Right cardiac atrium (tissue), 5 donors: ENCODE measurements at regions not wholly inside any gene's neighbourhood (a gene's known extent, or its start where the extent isn't known, plus 50 kb on each side); places are given as distances from the start of the nearest gene placed in this dataset.

Experiments
- ATAC-seq, 2 donors: fragments of 200-7000 bp; cut with Tn5 transposase; one replicate each; pipeline versions ENCODE4 v1.8.0 to v1.9.1; 2020; ENCODE audit warnings: moderate library complexity in 2 of 2, mild to moderate bottlenecking in 1 of 2
- DNase-seq, 3 donors: peaks; one replicate each; pipeline ENCODE4 v3.0.0-alpha.2; 2020
- H3K27ac ChIP-seq: one replicate; pipeline ENCODE4 v1.5.1; 2013; ENCODE audit warnings: mild to moderate bottlenecking, low read length, control low read depth, moderate library complexity
- H3K27me3 ChIP-seq: one replicate; pipeline ENCODE4 v1.6.1; 2013; ENCODE audit not compliant: control insufficient read depth, insufficient read depth
- H3K4me1 ChIP-seq: one replicate; pipeline ENCODE4 v1.6.1; 2013; ENCODE audit warnings: low read length; ENCODE audit not compliant: control insufficient read depth, insufficient read depth
- H3K4me3 ChIP-seq: one replicate; pipeline ENCODE4 v1.5.1; 2013; ENCODE audit warnings: low read length, control low read depth
- H3K9me3 ChIP-seq: one replicate; pipeline ENCODE4 v1.6.1; 2013; ENCODE audit warnings: low read length; ENCODE audit not compliant: control insufficient read depth
- WGBS: extraction: QIAGEN DNeasy Blood & Tissue Kit; methylation state at CpG from one replicate; pipeline ENCODE4 v1.1.7; 2013; 5-methylcytosine and 5-hydroxymethylcytosine counted together
- intact Hi-C, 4 donors: fragments of 100-400 bp; cut with DNase I; formaldehyde crosslinking; loops; one replicate each; pipeline versions ENCODE4 v1.11.0 to v1.14.0; 2022 to 2023
- donor health status: healthy with polysubstance abuse.
- donor health status: DM: no; HTN: yes; CAD: no.
- donor health status: DM: no; HTN: no; CAD: no.
- donor health status: DM: no; HTN: yes; CAD: no; lungs with severe emphysema.
- donor health status: DM: yes; HTN: yes; CAD: no.

- ATAC-seq (no peak), DNase-seq (no peak)
- no peaks in the 10 kb centered on the region for H3K27me3 ChIP-seq
- no peaks in the 10 kb centered on the region for H3K4me1 ChIP-seq
- no peak overlapping the region for H3K4me3 ChIP-seq
- WGBS: 85% methylated on average over 10 of the region's 10 CpGs
- intact Hi-C loops: no loop called here
- H3K27ac ChIP-seq: no peak overlapping the region
- no peaks in the 10 kb centered on the region for H3K9me3 ChIP-seq
Measured at GRCh38 chr1:207971331-207972219, 60.6 kb upstream of the CD34 start.

DNA sequence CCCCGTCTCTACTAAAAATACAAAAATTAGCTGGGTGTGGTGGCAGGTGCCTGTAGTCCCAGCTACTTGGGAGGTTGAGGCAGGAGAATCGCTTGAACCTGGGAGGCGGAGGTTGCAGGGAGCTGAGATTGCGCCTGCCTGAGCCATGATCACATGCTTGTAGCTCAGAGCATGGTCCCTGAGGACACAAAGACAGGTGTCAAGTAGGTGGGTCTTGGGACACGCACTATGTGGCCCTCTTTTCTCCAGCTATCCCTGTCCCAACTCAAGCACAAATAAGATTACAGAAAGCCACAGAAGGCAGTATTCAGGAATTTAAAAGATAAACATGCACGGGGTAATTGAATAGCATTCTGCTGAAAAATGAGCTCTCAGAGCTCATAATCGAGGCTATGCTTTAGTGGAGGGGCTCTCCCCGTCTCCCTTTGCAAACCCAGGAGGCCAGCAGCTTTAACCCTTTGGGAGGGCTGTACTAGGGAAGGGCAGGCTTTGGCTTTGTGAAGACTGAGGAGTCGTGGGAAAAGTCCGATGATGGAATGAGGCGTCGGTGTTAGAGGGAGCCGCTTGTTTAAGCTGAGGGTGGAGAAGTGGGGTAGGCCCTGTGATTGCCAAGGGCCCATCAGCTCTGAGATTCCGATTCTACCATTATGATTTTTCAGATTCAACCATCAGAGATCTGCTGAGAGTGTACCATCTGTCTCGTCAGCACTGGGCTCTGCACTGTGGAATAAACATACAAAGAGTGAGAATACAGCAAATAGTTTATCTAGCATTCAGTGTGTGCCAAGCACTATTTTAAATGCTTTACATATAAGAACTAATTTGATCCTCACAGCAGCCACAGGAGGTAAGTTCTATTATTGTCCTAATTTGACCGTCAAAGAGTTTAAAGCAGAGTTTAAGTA lies 59.7 kb upstream of the CD34 start:
- ATAC-seq (no peak), DNase-seq (no peak)
- 74% methylated on average over 16 of the region's 16 CpGs for WGBS
- intact Hi-C loops: no loop called here
- Histone ChIP-seq H3K4me3 (no peak overlapping the region), H3K9me3 (no peaks in the 10 kb centered on the region), H3K4me1 (no peaks in the 10 kb centered on the region), H3K27me3 (no peaks in the 10 kb centered on the region), H3K27ac (no peak overlapping the region)

DNA sequence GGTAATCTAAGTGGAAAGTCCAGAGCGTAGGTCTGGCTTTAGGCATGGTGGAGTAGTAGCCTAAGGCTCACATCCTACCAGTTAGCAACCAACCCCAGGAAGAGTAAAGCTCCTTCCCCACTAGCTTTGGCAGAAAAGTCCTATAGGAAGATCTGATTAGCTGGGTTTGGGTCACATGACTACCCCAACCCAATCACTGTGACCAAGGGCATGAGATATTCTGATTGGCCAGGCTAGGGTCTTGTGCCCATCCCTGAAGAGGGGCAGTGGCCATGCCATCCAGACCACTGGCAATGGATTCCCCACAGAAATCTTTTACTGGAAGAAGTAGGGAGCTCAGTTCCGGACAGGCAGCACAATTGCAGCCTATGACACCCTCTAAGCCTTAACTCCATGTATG lies 58.6 kb upstream of the CD34 start:
- ATAC-seq: no peak
- H3K27me3 ChIP-seq: no peaks in the 10 kb centered on the region
- intact Hi-C loops: loop anchor here in 2 of 4 donors (10.0 kb wide), 1 partner anchor 145 kb away; no protein-coding TSS in a partner anchor
- no peaks in the 10 kb centered on the region for H3K9me3 ChIP-seq
- no peak for DNase-seq
- no peak overlapping the region for H3K4me3 ChIP-seq
- WGBS: 95% methylated on average over 2 of the region's 2 CpGs
- no peak overlapping the region for H3K27ac ChIP-seq
- H3K4me1 ChIP-seq: no peaks in the 10 kb centered on the region

DNA sequence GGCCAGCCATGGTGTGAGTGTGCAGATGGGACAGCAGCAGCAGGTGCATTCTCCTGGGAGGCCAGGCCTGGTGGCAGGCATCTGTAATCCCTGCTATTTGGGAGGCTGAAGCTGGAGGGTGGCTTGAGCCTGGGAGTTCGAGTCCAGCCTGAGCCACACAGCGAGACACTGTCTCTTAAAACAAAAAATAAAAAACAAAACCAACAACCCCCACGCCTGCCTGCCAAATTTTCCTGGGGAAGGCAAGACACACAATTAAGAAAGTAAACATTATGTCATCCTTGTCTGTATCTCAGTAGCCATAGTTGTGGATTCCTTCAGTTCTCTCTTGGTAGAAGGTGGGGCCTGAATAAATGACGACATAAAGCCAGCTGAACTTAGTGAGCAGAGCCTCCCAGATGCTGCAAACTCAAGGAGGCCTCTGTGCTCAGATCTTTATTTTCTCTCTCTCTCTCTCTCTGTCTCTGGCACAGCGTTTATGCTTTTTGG lies 57.6 kb upstream of the CD34 start:
- no peak for ATAC-seq

DNA sequence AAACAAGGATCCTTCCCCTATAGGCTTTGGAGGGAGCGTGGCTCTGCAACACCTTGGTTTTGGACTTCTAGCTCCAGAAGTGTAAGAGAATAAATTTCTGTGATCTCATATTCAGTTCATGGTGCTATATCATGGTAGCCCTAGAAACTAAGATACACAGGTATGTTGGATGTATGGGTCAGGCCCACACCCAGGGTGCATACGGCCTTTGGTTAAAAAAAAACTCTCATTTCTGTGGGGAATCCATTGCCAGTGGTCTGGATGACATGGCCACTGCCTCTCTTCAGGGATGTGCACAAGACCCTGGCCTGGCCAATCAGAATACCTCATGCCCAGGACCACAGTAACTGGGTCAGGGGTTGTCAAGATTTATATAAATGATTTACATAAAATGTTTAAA lies 56.8 kb upstream of the CD34 start:
- intact Hi-C loops: loop anchor here in 2 of 4 donors (10.0 kb wide), 1 partner anchor 143 kb away; no protein-coding TSS in a partner anchor
- ATAC-seq: no peak

More for the DNA sequence above, 57.6 kb upstream of the CD34 start:
- intact Hi-C loops: loop anchor here in 2 of 4 donors (10.0 kb wide), 1 partner anchor 144 kb away; no protein-coding TSS in a partner anchor
- H3K9me3 ChIP-seq: no peaks in the 10 kb centered on the region
- H3K27ac ChIP-seq: no peak overlapping the region
- no peaks in the 10 kb centered on the region for H3K27me3 ChIP-seq
- no peak overlapping the region for H3K4me3 ChIP-seq
- DNase-seq: no peak
- H3K4me1 ChIP-seq: no peaks in the 10 kb centered on the region
- 47% methylated on average over 5 of the region's 5 CpGs for WGBS

DNA sequence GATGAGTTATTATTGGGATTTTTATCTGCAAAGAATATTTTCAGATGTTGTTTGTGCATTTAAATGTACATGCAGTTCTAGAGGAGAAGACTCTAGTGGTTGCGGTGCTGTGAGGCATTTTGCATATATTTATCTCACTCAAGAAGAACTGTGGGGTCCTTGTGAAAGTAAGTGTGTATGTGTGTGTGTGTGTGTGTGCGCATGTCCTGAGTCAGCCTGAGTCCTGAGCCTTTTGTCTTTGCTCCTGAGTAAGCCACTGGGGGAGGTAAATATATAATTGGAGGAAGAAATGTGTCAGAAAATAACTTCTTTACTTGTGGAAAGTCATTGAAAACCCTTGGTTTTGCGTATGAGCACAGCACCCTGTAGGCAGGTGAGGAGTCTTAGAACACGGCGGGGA lies 55.6 kb upstream of the CD34 start:
- ATAC-seq (no peak), DNase-seq (no peak)
- H3K27me3 ChIP-seq: no peaks in the 10 kb centered on the region
- H3K4me1 ChIP-seq: peaks cover 4% of the 10 kb centered on the region
- no peak overlapping the region for H3K4me3 ChIP-seq
- intact Hi-C loops: loop anchor here in 2 of 4 donors (10.0 kb wide), 1 partner anchor 142 kb away; no protein-coding TSS in a partner anchor
- no peaks in the 10 kb centered on the region for H3K9me3 ChIP-seq
- H3K27ac ChIP-seq: no peak overlapping the region
- 86% methylated on average over 5 of the region's 5 CpGs for WGBS

More for the DNA sequence above, 56.8 kb upstream of the CD34 start:
- 99% methylated on average over 2 of the region's 2 CpGs for WGBS
- Histone ChIP-seq H3K27me3 (no peaks in the 10 kb centered on the region), H3K9me3 (no peaks in the 10 kb centered on the region), H3K4me3 (no peak overlapping the region), H3K4me1 (peaks cover 2% of the 10 kb centered on the region), H3K27ac (no peak overlapping the region)
- no peak for DNase-seq

- H3K27ac ChIP-seq: no peak overlapping the region
- DNase-seq (peak in 1 of 3 donors; percentile 42), ATAC-seq (no peak)
- WGBS: 72% methylated on average over 9 of the region's 9 CpGs
- no peak overlapping the region for H3K4me3 ChIP-seq
- H3K4me1 ChIP-seq: peaks cover 4% of the 10 kb centered on the region
- no peaks in the 10 kb centered on the region for H3K27me3 ChIP-seq
- intact Hi-C loops: loop anchor here in 2 of 4 donors (10.0 kb wide), 1 partner anchor 141 kb away; no protein-coding TSS in a partner anchor
- no peaks in the 10 kb centered on the region for H3K9me3 ChIP-seq
Measured at GRCh38 chr1:207965392-207966387, 54.8 kb upstream of the CD34 start.

DNA sequence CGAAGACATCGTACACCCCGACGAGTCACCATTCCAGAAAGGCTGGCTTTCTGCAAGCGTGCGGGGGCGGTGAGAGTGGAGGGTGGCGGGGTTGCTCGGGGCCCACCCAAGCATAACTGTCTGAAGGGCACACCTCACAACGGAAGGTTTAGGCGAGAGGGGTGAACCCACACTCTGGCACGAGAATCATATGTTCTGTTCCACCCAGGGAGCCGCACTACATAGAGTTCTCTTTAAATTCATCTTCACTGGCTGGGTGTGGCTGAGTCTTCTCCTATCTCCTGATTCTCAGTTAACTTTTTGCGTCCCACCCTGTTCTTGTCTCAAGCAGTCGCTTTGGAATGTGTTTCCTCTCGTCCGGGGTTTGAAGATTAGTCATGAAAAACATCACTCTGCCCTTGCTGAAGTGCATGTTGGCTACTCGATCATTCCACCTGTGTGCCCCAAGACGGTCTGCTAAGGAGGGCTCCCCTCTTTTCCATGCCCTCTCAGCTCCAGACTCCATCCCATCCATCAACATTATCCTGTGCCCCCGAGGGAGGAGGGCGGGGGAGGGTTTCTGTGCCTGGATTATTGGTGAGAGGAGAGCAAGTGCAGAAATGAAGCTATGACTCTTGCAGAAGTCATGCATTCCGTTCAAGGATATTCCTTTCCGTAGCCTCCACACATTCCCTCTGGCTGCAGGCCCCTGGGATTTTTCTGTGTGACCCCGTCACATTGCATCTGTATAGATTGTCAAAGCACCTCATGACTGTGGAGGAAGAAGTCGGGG lies 53.5 kb upstream of the CD34 start:
- intact Hi-C loops: loop anchor here (5.0 to 10.0 kb wide), 7 partner anchors 42 to 142 kb away; partner anchors contain the start of gene CD34 (in 1 of the 4)
- no peaks in the 10 kb centered on the region for H3K27me3 ChIP-seq
- WGBS: 48% methylated on average over 25 of the region's 25 CpGs
- H3K9me3 ChIP-seq: no peaks in the 10 kb centered on the region
- no peak overlapping the region for H3K4me3 ChIP-seq
- peak; percentile 1 to 41 for ATAC-seq
- peak overlapping the region; percentile 82 for H3K27ac ChIP-seq
- DNase-seq: peak in 2 of 3 donors; percentile 52 to 53
- peaks cover 11% of the 10 kb centered on the region for H3K4me1 ChIP-seq

- peak; percentile 92 to 98 (median 98) for DNase-seq
- peak; percentile 76 to 82 for ATAC-seq
- Histone ChIP-seq H3K4me3 (peak overlapping the region; percentile 51), H3K4me1 (peaks cover 11% of the 10 kb centered on the region), H3K27me3 (no peaks in the 10 kb centered on the region), H3K9me3 (no peaks in the 10 kb centered on the region), H3K27ac (peak overlapping the region; percentile 98)
- intact Hi-C loops: loop anchor here (5.0 to 10.0 kb wide), 7 partner anchors 41 to 141 kb away; partner anchors contain the start of gene CD34 (in 1 of the 4)
- 1% methylated on average over 59 of the region's 59 CpGs for WGBS
Measured at GRCh38 chr1:207963427-207964194, 52.7 kb upstream of the CD34 start.
